Embryonic facial prominence (tissue), 1 donor: ENCODE measurements at regions not wholly inside any gene's neighbourhood (a gene's known extent, or its start where the extent isn't known, plus 50 kb on each side); places are given as distances from the start of the nearest gene placed in this dataset.

ENCODE experiments used
- DNase-seq: peaks from one replicate; pipeline ENCODE4 v3.0.0-alpha.2; 2016; ENCODE audit errors: extremely low spot score

DNA sequence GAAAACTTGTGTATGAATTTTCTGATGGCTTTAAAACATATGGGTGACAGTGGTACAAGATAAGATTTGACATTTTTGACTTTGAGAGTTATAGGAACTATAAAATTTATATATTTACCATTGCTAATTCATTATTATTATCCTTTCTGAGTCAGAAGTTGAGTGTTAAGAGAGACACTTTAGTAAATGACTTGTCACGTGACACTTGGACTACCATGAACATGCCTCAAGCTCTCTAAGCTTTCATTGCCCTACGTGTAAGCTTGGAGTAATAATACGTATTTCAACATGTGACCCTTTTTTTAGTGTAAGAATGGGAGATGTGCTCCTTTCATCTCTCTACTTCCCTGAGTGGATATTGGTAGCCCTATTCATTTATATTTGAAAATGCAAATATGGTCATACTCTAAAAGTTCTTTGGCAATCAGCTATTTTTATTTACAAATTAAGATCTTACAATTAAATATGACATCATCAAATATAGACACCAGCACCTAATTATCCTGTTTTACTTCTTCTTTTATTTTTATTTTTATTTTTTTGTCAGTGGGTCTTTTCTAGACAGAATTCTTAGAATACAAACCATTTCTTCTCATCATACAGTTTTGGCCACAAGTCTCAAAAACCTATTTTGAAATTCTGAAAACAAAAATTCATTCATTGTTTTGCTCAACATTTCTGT is 837.0 kb downstream of the PDHA2 start:
- no peak for DNase-seq

DNA sequence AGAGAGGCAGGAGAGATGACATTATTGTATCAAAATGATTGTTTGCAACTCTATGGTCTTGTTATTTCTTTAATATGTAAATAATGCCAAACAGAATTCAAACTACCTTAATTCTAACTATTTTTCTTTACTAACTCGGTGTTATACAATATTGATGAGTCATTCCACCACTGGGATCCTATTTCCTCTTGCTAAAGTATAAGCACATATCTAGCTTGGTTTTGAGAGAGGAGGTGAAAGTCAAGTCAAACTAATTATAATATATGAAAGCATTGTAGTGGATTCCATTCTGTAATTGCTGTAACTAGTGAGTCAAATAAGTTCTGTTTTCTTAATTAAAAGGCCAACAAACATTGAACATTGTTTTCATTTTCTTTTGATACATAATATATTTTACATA is 837.6 kb downstream of the PDHA2 start:
- DNase-seq: no peak

DNA sequence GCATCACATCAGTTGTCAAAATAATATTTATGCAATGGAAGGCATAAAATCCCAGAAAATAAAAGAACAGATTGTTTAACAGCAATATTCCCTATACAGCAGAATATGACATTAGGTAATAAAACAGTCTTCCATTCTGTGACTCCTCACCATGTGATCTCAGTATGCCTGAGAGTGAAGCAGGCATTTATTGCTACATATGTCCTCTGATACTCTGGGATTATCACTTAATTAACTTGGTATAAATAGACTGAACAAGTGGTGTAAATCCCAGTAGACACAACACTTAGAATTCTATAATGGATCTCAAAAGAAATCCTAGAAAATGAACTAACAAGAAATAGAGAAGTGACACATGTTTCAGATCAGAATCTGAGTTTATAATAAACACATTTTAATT is 841.3 kb downstream of the PDHA2 start:
- DNase-seq: no peak

DNA sequence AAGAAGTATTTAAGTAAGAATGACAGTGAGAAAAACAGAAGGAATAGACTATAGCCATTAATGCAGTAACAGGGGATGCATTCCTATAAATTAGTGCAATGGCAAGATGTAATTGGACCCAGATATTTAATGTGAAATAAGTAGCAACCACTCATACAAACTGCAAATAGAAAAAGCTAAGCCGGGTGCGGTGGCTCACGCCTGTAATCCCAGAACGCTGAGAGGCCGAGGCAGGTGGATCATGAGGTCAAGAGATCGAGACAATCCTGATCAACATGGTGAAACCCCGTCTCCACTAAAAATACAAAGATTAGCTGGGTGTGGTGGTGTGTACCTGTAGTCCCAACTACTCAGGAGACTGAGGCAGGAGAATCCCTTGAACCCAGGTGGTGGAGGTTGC is 845.8 kb downstream of the PDHA2 start:
- DNase-seq: no peak

DNA sequence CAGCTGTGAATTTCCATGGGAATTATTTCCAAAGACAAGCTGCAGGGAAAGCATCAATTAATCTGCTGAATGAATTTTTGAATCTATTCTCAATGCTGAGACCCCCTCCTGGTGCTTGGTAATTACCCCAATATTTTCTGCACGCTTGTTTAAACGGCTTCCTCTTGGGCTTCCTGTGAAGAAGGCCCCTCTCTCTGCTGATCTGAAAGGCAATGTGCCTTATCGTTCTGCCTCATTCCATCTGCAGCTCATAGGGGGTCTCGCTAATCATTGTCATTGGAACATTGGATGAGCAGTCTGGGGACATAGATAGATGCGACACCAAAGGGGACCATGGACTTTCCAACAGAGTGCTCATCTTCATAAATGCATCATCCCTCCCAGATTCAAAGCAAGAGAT is 851.6 kb downstream of the PDHA2 start:
- DNase-seq: no peak

DNA sequence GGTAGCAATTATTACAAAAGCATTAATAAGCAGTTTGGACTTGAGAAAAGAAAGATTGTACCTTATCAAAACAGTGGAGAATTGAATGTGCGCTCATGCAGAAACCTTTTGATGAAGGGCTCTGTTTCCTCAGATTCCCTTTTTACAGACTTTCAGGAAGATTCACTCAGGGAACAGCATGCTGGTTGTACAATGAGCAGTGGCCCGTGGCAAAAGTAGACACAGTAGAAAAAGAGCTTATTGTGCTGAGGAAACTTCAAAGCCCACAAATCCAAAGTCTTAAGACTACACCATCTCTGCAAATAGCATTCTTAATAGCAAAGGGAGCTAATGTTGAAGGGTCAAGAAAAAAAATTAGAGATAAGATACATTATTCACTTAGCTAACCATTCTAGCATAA is 858.9 kb downstream of the PDHA2 start:
- DNase-seq: no peak

DNA sequence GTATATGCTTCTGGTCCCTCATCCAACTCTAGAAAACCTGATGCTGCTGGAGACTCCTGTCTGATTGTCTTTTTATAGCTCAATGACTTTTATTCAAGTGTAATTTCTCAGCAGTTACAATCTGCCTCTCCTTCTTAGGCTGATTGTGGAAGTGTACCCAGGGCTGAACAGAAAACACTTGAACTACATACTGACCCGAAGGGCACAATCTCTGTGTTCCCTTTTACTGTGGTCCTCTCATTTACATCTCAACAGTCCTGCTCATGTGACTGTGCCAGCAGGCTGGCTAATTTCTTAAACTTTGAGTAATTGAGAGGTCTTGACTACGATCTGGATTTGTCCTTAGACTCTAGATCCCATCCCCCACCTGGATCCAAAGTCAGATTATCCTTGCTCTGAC is 863.4 kb downstream of the PDHA2 start:
- no peak for DNase-seq

DNA sequence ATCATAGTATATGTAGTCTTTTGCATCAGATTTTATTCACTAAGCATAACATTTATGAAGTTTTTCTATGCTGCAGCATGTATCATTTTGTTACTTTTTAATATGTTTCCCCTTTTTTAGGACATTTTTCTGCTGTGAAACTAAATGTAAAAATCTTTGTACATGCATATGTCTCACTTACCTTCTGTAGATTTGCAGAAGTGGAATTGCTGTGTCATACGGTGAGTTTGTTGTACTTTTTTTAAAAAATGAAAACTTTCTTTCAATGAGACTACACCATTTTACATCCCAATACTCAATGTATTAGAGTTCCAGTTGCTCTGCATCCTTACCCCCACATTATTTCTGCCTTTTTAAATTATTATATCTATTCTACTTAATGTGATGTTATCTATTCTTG is 868.9 kb downstream of the PDHA2 start:
- DNase-seq: no peak

DNA sequence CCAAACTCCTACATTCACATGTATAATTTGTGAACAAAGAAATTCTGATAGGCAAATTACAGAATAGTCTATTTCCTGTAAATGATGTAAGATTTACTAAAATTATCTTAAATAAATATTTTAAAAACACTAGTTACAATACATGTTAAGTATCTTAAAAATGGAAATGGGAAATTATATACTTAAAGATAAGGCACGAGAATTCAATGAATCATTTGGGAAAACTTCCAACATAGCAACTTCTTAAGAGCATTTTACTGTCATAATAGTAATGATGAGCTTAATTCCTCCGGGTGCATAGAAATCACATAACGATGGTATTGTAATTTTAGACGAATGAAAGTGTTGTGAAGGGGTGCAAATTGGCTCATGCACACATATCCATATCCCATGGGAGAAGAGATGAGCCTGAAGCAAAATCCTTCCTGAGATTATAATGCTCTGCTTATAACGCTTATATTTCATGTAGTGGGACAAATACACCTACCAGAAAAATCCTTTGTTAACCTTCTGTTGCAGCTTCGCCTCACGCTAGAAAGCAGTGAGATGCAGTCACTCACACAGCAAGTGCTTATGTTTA is 873.5 kb downstream of the PDHA2 start:
- DNase-seq: no peak

DNA sequence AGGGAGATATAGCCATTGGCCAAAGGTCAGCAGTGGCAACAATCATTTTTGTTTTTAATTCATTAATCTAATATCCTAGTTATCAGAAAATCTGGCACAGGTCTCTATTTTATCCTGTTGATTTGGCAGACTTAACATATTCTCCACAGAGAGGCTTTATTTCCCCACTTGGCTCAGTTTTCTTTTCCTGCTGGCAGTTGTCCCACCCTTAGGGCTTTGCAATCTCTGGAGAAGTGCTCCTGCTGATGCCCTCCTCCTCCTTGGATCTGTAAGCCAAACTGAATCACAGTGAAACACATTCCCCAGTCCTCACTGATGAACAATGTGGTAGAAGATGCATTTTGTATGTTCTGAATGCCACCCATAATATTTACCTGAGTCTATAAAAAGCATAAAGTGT is 889.7 kb downstream of the PDHA2 start:
- no peak for DNase-seq

DNA sequence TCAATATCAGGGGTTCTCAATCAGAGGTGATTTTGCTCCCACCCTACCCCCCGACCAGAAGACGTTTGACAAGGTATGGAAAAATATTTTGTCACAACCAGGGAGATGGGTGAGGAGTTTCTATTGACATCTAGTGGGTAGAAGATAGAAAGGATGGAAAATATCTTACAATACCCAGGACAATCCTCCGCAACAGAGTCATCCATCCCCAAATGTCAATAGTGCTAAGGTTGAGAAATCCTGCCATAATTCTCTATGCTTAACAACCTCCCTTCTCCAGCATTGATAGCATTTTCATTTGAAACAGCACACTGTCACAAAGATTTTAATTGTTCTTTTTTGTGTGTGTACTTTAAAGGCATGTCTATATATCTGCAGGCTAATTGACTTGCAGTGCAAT is 890.5 kb downstream of the PDHA2 start:
- DNase-seq: no peak

DNA sequence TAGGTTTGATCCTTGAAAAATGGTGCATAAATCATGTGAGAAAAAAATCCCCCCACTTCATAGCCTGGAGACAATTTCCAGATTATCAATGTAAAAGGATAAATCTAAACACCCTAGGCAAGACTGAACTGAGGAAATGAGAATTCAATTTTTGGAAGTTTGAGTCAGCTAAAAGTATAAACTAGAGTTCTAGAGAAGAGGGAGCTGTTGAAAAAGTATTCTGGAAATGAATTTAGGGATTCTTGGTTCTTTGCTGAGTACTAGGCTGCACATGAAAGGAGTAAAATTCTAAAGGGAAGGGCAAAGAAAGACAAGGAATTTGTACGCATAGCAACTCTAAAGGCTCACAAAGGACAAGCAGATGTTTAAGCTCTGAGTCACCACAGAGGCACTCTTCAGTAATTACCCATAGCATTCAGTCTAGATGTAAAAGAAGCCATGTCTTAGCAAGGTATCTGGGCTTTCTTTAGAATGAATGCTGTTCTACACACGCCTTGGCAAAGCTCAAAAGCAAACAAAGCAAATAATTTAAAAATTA is 896.5 kb downstream of the PDHA2 start:
- DNase-seq: peak; percentile 11

DNA sequence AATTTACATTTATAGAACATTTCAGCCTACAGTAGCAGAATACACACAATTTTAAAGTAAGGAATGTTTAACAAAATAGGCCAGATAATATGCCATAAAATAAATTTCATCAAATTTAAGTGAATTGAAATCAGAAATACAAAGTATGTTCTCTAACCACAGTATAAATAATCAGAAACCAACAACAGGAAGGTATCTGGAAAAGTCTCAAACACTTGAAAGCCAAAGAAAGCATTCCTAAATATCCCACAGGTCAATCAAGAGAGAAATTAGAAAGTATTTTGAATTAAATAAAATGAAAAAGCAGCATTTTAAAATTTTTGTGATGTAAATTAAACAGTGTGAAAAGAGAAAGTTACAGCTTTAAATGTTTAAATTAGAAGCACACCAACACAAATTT is 899.2 kb downstream of the PDHA2 start:
- no peak for DNase-seq

DNA sequence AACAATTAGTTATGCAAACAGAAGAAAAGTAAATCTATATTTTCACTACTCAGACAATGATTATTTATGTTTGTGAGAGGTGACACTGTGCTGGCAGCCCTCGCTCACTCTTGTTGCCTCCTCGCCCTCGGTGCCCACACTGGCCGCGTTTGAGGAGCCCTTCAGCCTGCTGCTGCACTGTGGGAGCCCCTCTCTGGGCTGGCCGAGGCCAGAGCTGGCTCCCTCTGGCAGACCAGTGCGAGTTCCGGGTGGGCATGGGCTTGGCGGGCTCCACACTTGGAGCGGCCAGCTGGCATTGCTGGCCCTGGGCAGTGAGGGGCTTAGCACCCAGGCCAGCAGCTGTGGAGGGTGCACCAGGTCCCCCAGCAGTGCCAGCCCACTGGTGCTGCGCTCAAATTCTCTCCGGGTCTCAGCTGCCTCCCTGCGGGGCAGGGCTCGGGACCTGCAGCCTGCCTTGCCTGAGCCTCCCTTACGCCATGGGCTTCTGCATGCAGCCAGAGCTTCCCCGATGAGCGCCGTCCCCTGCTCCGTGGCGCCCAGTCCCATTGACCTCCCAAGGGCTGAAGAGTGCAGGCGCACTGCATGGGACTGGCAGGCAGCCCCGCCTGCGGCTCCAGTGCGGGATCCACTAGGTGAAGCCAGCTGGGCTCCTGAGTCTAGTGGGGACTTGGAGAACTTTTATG is 902.6 kb downstream of the PDHA2 start:
- no peak for DNase-seq

DNA sequence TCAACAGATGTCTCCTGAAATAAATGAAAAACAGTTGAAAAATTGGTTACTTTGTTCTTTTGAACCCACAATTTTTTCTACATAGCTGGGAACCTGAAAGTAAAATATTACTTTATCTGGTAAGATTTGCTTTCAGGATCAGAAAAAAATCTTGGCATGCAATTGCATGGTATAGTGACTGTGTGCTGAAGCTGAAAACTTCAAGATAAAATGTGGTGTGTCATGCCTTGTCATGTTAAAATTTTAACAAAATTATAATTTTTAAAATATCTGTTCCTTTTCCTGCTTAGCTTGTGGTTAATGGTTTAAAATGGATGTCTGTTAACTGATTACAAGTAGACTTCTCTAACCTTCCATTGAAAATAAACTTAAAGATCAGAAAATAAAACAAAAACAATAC is 904.8 kb downstream of the PDHA2 start:
- no peak for DNase-seq

DNA sequence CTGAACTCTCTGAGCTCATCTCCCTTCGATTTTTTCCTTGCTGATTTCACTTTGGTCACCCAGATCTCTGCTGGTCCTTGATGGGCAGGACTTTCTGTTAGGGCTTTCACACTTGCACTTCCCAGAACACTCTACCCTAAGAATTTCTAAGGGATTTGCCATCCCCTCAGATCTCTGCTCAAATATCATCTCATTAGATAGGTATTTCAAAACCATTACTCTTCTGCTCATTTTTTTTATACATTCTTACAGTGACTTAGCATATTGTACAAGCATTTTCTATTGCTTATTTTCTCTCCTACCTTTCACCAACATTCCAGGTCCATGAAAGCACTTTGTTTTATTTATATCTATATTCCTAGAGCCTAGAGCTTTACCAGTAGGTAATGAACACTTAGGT is 913.3 kb downstream of the PDHA2 start:
- no peak for DNase-seq

DNA sequence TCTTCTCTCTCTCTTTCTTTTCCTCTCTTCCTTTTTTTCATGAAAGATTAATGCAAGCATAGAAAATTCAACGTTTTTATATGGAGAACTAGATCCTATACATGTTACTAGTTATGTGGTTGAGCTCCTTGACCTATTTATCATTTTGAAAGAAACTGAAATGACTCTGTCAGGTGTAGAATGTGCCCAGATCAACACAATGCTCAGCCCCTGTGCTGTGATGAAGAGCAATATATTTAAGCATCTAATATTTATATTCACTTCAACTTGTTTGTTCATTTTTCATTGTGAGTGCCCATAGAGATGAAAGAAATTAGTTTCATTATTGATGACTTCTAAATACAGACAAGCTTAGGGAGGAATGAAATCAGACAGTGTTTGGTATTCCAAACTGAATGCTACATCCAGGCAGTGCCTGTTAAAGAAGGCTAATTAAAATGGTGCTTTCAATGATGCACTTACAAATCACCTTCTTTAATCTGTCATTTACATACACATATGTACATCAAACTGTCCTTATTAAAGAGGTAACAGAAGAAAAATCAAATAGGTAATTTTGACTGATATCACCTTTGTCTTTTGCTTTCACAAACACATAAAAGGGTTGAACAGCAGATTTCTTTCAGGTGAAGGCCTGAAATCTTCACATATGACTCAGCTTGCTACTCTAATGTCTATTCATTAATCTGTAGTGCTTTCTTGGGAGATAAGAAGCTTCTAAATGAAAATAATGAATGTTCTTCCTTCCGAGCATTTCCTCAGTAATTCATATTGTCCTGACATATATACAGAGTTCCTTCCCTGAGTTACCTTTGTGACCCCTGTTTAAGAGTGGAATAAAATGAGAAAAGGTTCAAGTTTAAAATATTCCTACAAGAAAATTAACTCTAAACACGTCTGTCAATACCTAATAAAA is 915.9 kb downstream of the PDHA2 start:
- no peak for DNase-seq

DNA sequence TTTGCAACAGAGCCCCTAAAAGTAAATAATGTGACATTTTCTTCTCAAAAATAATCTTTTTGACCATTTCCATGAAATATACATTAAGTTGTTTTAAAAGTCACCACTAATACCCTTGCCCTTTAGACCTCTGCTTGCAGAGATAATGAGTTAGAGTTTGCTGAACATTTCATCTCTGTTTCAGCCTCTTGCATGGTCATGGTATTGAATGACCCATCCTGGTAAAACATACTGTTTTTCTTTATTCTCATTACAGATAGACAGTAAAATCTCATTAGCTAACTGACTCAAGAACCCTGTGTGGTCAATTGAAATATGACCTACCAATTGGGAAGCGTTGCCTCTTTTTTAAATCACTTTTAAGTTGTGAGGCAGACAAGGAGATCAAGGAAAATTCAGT is 916.7 kb downstream of the PDHA2 start:
- DNase-seq: no peak

DNA sequence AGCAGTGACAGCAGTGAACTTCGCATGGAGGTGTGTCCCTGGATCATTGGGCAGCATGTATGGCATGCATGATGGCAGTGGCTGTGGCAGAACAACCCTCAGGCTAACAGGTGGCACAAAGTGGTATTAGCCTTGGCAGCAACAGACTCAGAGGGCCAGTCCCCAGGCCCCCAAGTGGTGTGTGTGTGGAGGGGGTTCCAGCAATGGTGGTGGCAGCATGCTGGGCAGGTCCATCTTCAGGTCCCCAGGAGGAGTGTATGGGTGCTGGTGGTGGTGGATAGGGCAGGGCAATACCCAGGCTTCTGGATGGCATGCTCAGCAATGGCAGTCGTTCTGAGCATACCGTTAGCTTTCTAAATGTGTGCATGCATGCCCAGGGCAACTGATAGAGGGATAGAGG is 923.7 kb downstream of the PDHA2 start:
- no peak for DNase-seq

DNA sequence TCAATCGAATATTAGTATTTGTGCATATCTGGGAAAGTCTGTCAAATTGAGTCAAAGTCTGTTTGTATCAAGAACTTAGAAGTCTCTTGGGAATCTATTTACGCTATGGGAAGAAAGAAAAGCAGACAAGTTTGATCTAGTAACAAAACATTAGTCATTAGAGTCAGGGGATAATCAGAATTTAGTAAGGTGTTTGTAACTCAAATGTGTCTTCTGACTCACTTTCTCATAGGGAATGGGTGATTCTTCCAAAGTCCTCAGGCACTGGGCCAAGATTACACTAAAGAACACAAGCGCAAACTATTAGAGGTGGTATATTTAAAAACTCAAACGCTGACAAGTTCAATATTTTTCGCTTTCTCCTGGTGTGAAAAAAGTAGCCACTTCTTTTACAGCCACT is 926.5 kb downstream of the PDHA2 start:
- no peak for DNase-seq

DNA sequence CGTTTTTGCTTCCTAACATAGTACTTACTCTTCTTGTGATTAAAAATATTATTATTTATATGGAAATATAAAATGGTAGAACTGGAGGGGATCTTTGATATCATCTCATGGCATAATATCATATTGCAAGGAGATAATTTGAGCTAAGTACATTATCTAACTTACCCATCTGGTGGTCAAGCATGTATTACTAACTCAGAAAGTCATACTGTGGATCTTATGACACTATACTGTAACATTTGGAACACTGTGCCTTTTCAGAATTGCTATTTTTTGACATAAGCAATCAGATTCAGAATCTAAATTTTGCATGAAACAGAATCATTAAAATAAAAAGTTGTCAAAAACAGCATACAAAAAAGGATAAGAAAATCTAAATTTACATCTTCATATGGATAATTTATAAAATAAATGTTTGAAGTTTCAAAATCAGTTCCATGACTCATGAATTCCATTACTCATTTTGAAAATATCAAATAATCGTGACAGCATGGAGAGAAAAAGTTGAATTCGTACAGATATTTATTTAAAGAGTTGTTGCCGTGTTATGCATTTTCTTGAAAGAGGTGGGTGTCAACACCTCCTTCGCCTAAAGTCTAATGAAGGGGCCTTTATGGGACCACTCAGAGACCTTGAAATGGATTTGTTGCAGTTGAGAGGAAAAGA is 928.1 kb downstream of the PDHA2 start:
- no peak for DNase-seq

DNA sequence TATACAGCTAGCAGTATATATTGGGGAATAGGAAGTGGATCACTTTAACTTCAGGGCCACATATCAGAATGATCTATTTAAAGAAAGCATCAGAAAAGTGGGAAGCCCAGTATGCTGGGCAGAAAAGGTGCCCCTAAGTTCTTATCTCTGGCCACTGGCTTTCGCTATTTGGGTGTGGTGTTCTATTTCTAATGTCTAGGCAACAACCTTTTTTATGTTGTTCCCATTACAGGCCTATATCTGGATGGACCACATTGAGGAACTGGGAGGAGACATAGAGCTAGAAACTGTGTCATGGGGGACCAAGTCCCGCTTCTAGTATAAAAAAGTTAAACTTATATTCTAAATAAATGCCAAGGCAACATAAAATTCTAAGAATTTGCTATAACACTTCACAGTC is 935.6 kb downstream of the PDHA2 start:
- no peak for DNase-seq
